Smooth muscle cell (in vitro differentiated cells): ENCODE measurements at regions not wholly inside any gene's neighbourhood (a gene's known extent, or its start where the extent isn't known, plus 50 kb on each side); places are given as distances from the start of the nearest gene placed in this dataset.

Experiments
- DNase-seq: peaks from one replicate; lab custom pipeline; 2025; ENCODE audit not compliant: unreplicated experiment; lab: John Stamatoyannopoulos, UW
- H2AFZ ChIP-seq: fragments of 200-600 bp; sonication (generic); 2 replicates; pipeline ENCODE4 v1.6.0; 2016; ENCODE audit warnings: antibody characterized with exemption, low read depth, mild to moderate bottlenecking
- H3F3A ChIP-seq: fragments of 200-600 bp; sonication (generic); 2 replicates; pipeline ENCODE4 v1.6.0; 2017; ENCODE audit warnings: antibody characterized with exemption, low read depth
- H3K27ac ChIP-seq: fragments of 200-600 bp; sonication (generic); 2 replicates; pipeline ENCODE4 v1.5.1; 2016; ENCODE audit warnings: low read depth, mild to moderate bottlenecking
- H3K27me3 ChIP-seq: fragments of 200-600 bp; sonication (generic); 2 replicates; pipeline ENCODE4 v1.6.1; 2016; ENCODE audit warnings: low read depth, mild to moderate bottlenecking
- H3K36me3 ChIP-seq: fragments of 200-600 bp; sonication (generic); 2 replicates; pipeline ENCODE4 v1.5.1; 2016; ENCODE audit warnings: low read depth
- H3K4me1 ChIP-seq: fragments of 200-600 bp; sonication (generic); 2 replicates; pipeline ENCODE4 v1.5.1; 2016; ENCODE audit warnings: low read depth
- H3K4me2 ChIP-seq: fragments of 200-600 bp; sonication (generic); 2 replicates; pipeline ENCODE4 v1.6.0; 2016; ENCODE audit warnings: mild to moderate bottlenecking
- H3K4me3 ChIP-seq: fragments of 200-600 bp; sonication (generic); 2 replicates; pipeline ENCODE4 v1.5.1; 2016; ENCODE audit warnings: mild to moderate bottlenecking
- H3K79me2 ChIP-seq: fragments of 200-600 bp; sonication (generic); 2 replicates; pipeline ENCODE4 v1.6.0; 2016; ENCODE audit warnings: low read depth, mild to moderate bottlenecking
- H3K9ac ChIP-seq: fragments of 200-600 bp; sonication (generic); 2 replicates; pipeline ENCODE4 v1.6.0; 2016; ENCODE audit warnings: low read depth
- H3K9me3 ChIP-seq: fragments of 200-600 bp; sonication (generic); replicated peaks from 2 replicates; pipeline ENCODE4 v1.5.1; 2016; ENCODE audit warnings: low read depth
- H4K20me1 ChIP-seq: fragments of 200-600 bp; sonication (generic); 2 replicates; pipeline ENCODE4 v1.6.0; 2016; ENCODE audit warnings: low read depth
- CTCF ChIP-seq: fragments of 200-600 bp; sonication (generic); IDR thresholded peaks from 2 replicates; pipeline ENCODE4 v1.5.1; 2017; ENCODE audit warnings: borderline replicate concordance, mild to moderate bottlenecking, antibody characterized with exemption; ENCODE audit not compliant: insufficient read depth, poor library complexity, severe bottlenecking
- WGBS: methylation state at CpG from one replicate; pipeline ENCODE4 v1.1.7; 2016; ENCODE audit warnings: low lambda C conversion rate; 5-methylcytosine and 5-hydroxymethylcytosine counted together

GRCh38 chr14:81819910-81820309 lies 286.3 kb upstream of the SEL1L start:
- DNase-seq: no peak
- H3K79me2 ChIP-seq: no peaks in the 10 kb centered on the region
- no peaks in the 10 kb centered on the region for H3F3A ChIP-seq
- H3K4me2 ChIP-seq: no peak overlapping the region
- H3K9me3 ChIP-seq: peaks cover 9% of the 10 kb centered on the region
- peaks cover 34% of the 10 kb centered on the region for H3K4me1 ChIP-seq
- WGBS: 83% methylated on average over 1 of the region's 1 CpG
- H3K36me3 ChIP-seq: no peaks in the 10 kb centered on the region
- no peak overlapping the region for H3K9ac ChIP-seq
- no peak overlapping the region for H3K27ac ChIP-seq
- no peak for TF ChIP-seq CTCF
- no peak overlapping the region for H3K4me3 ChIP-seq
- no peaks in the 10 kb centered on the region for H4K20me1 ChIP-seq
- no peak overlapping the region for H2AFZ ChIP-seq
- H3K27me3 ChIP-seq: no peaks in the 10 kb centered on the region

- H3K36me3 ChIP-seq: no peaks in the 10 kb centered on the region
- DNase-seq: no peak
- no peak overlapping the region for H3K9ac ChIP-seq
- H3K27me3 ChIP-seq: no peaks in the 10 kb centered on the region
- no peaks in the 10 kb centered on the region for H3K4me1 ChIP-seq
- no peak overlapping the region for H3K4me3 ChIP-seq
- H3K9me3 ChIP-seq: peaks cover 9% of the 10 kb centered on the region
- peak overlapping the region; percentile 7 for H2AFZ ChIP-seq
- no peak overlapping the region for H3K27ac ChIP-seq
- H3K4me2 ChIP-seq: no peak overlapping the region
- peaks cover 8% of the 10 kb centered on the region for H3F3A ChIP-seq
- H4K20me1 ChIP-seq: no peaks in the 10 kb centered on the region
- 78% methylated on average over 1 of the region's 1 CpG for WGBS
- no peak for TF ChIP-seq CTCF
- H3K79me2 ChIP-seq: no peaks in the 10 kb centered on the region
Observed at GRCh38 chr14:81826081-81826480, 292.4 kb upstream of the SEL1L start.

GRCh38 chr14:81829447-81829846 lies 295.8 kb upstream of the SEL1L start:
- DNase-seq: no peak
- no peaks in the 10 kb centered on the region for H4K20me1 ChIP-seq
- H2AFZ ChIP-seq: no peak overlapping the region
- peaks cover 8% of the 10 kb centered on the region for H3F3A ChIP-seq
- no peak overlapping the region for H3K4me3 ChIP-seq
- WGBS: 97% methylated on average over 23 of the region's 24 CpGs
- H3K9me3 ChIP-seq: no peaks in the 10 kb centered on the region
- H3K27ac ChIP-seq: no peak overlapping the region
- TF ChIP-seq CTCF: no peak
- H3K27me3 ChIP-seq: no peaks in the 10 kb centered on the region
- no peaks in the 10 kb centered on the region for H3K36me3 ChIP-seq
- H3K4me1 ChIP-seq: no peaks in the 10 kb centered on the region
- no peaks in the 10 kb centered on the region for H3K79me2 ChIP-seq
- H3K9ac ChIP-seq: no peak overlapping the region
- H3K4me2 ChIP-seq: no peak overlapping the region

GRCh38 chr14:81831128-81831820 lies 297.6 kb upstream of the SEL1L start:
- H3K9me3 ChIP-seq: no peaks in the 10 kb centered on the region
- H3K27me3 ChIP-seq: no peaks in the 10 kb centered on the region
- H3K4me1 ChIP-seq: no peaks in the 10 kb centered on the region
- no peaks in the 10 kb centered on the region for H4K20me1 ChIP-seq
- WGBS: 43% methylated on average over 4 of the region's 4 CpGs
- H3K79me2 ChIP-seq: no peaks in the 10 kb centered on the region
- H3K36me3 ChIP-seq: no peaks in the 10 kb centered on the region
- H2AFZ ChIP-seq: peak overlapping the region; percentile 29
- no peak for TF ChIP-seq CTCF
- H3K4me3 ChIP-seq: no peak overlapping the region
- H3K9ac ChIP-seq: no peak overlapping the region
- no peak for DNase-seq
- no peak overlapping the region for H3K27ac ChIP-seq
- peaks cover 8% of the 10 kb centered on the region for H3F3A ChIP-seq
- H3K4me2 ChIP-seq: no peak overlapping the region
